ENCODE measurements at regions not wholly inside any gene's neighbourhood (a gene's known extent, or its start where the extent isn't known, plus 50 kb on each side); places are given as distances from the start of the nearest gene placed in this dataset.

- no peak for TF ChIP-seq CTCF (IDR thresholded peaks at IDR 0.05; ENCODE audit: low read depth, low read length)
- DNase-seq (ENCODE audit: low read depth, low spot score) = no peak
- CTCF ChIA-PET = no interaction called here
- H3K4me3 ChIP-seq (ENCODE audit: low read depth, low read length) = no peak overlapping the region
- H3K27me3 ChIP-seq (ENCODE audit: control insufficient read depth, insufficient read depth, low read length) = no peaks in the 10 kb centered on the region
- H3K27ac ChIP-seq (ENCODE audit: low read depth, low read length) = no peak overlapping the region
- POLR2A ChIA-PET = no interaction called here
- H3K9me3 ChIP-seq (ENCODE audit: control insufficient read depth, insufficient read depth, low read length) = peaks cover 20% of the 10 kb centered on the region
These were observed 365.2 kb downstream of the AKAIN1 start for GRCh38 chr18:4831791-4832375.

DNA sequence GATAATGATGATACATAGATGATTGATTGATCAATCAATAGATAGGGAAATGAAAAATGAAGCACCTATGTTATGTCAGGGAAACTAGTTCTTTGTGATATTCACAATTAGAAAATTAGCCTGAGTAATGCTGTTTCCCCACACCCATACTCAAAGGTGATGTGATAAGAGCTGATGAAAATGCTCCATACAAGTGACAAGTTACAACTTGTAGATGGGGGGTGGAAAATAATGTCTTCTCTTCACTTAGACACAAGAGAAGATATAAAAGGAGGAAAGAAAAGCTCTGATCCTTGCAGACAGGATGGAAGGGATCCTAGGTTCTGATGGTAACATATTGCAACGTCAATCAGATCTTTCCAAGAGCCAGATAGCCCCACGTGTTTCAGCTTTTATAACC, 365.9 kb downstream of the AKAIN1 start:
- Histone ChIP-seq H3K27me3 (ENCODE audit: control insufficient read depth, insufficient read depth, low read length) (no peaks in the 10 kb centered on the region), H3K9me3 (ENCODE audit: control insufficient read depth, insufficient read depth, low read length) (peaks cover 20% of the 10 kb centered on the region), H3K27ac (ENCODE audit: low read depth, low read length) (no peak overlapping the region), H3K4me3 (ENCODE audit: low read depth, low read length) (no peak overlapping the region)
- ChIA-PET CTCF (no interaction called here), POLR2A (no interaction called here)
- DNase-seq (ENCODE audit: low read depth, low spot score) = no peak
- no peak for TF ChIP-seq CTCF (IDR thresholded peaks at IDR 0.05; ENCODE audit: low read depth, low read length)

GRCh38 chr18:4823091-4823490, 368.0 kb upstream of the DLGAP1 start:
- POLR2A ChIA-PET = no interaction called here
- CTCF ChIA-PET = no interaction called here
- no peak for DNase-seq (ENCODE audit: low read depth, low spot score)
- TF ChIP-seq CTCF (IDR thresholded peaks at IDR 0.05; ENCODE audit: low read depth, low read length) = no peak
- no peak overlapping the region for H3K4me3 ChIP-seq (ENCODE audit: low read depth, low read length)
- H3K27me3 ChIP-seq (ENCODE audit: control insufficient read depth, insufficient read depth, low read length) = no peaks in the 10 kb centered on the region
- no peak overlapping the region for H3K27ac ChIP-seq (ENCODE audit: low read depth, low read length)
- H3K9me3 ChIP-seq (ENCODE audit: control insufficient read depth, insufficient read depth, low read length) = peaks cover 15% of the 10 kb centered on the region

GRCh38 chr18:4821801-4822200, 366.7 kb upstream of the DLGAP1 start:
- peaks cover 15% of the 10 kb centered on the region for H3K9me3 ChIP-seq (ENCODE audit: control insufficient read depth, insufficient read depth, low read length)
- DNase-seq (ENCODE audit: low read depth, low spot score) = no peak
- no peak overlapping the region for H3K27ac ChIP-seq (ENCODE audit: low read depth, low read length)
- no peaks in the 10 kb centered on the region for H3K27me3 ChIP-seq (ENCODE audit: control insufficient read depth, insufficient read depth, low read length)
- ChIA-PET CTCF (no interaction called here), POLR2A (no interaction called here)
- TF ChIP-seq CTCF (IDR thresholded peaks at IDR 0.05; ENCODE audit: low read depth, low read length) = no peak
- no peak overlapping the region for H3K4me3 ChIP-seq (ENCODE audit: low read depth, low read length)

DNA sequence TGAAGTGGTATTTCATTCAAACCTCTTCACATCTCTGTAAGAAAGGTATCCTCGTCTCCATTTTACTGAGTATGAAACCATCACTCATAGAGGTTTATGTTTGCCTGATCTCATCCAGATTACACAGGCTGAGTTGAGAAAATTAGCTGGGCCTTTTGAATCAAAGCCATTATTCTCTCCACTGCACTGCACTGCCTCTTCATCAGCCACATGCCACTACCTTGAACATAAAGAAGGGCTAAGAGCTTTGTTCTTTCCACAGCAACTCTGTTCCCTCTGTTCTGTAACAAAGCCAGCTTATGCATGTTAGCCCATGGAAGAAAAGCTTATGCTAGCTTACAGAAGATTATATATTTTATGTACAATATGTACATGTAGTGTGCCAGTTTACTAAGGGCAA, 362.6 kb upstream of the DLGAP1 start:
- no peak for DNase-seq (ENCODE audit: low read depth, low spot score)
- H3K4me3 ChIP-seq (ENCODE audit: low read depth, low read length) = no peak overlapping the region
- H3K27ac ChIP-seq (ENCODE audit: low read depth, low read length) = no peak overlapping the region
- ChIA-PET CTCF (no interaction called here), POLR2A (no interaction called here)
- no peaks in the 10 kb centered on the region for H3K27me3 ChIP-seq (ENCODE audit: control insufficient read depth, insufficient read depth, low read length)
- no peak for TF ChIP-seq CTCF (IDR thresholded peaks at IDR 0.05; ENCODE audit: low read depth, low read length)
- peaks cover 2% of the 10 kb centered on the region for H3K9me3 ChIP-seq (ENCODE audit: control insufficient read depth, insufficient read depth, low read length)
